Activated naive CD8-positive, alpha-beta T cell treated with anti-CD3 and anti-CD28 coated beads, Interleukin-2, amount 10 ng/mL, durations not matched to agents 7 days and 5 days (primary cell): ENCODE measurements at regions not wholly inside any gene's neighbourhood (a gene's known extent, or its start where the extent isn't known, plus 50 kb on each side); places are given as distances from the start of the nearest gene placed in this dataset.
"Not testable (repeated sequence)": the region's sequence is repeated elsewhere in the genome, so short reads cannot be mapped to it uniquely, and the experiment has no call there.

Experiments
- ATAC-seq: fragments of 150-1000 bp; cut with Tn5 transposase; one replicate; pipeline ENCODE4 v1.10.0; 2021; ENCODE audit warnings: low read depth, moderate library complexity
- POLR2A ChIA-PET: fragments of 350-600 bp; sonication (Branson Sonifier 250); formaldehyde crosslinking; loops from one replicate; lab custom pipeline; 2021; ENCODE audit warnings: antibody characterized with exemption; lab: Charles Lee
- DNase-seq: peaks from one replicate; pipeline ENCODE4 v3.0.0; 2021
- H3K27ac Mint-ChIP-seq: one replicate; pipeline ENCODE4 v1.8.0; 2022; ENCODE audit warnings: mild to moderate bottlenecking, mixed read lengths
- H3K27me3 Mint-ChIP-seq: one replicate; pipeline ENCODE4 v1.8.0; 2022; ENCODE audit warnings: mild to moderate bottlenecking, moderate library complexity, mixed read lengths
- H3K36me3 Mint-ChIP-seq: one replicate; pipeline ENCODE4 v1.8.0; 2021; ENCODE audit warnings: mild to moderate bottlenecking, mixed read lengths
- H3K4me1 Mint-ChIP-seq: one replicate; pipeline ENCODE4 v1.8.0; 2021; ENCODE audit warnings: mixed read lengths
- H3K4me3 Mint-ChIP-seq: one replicate; pipeline ENCODE4 v1.8.0; 2022; ENCODE audit warnings: mild to moderate bottlenecking, moderate library complexity, mixed read lengths
- H3K9me3 Mint-ChIP-seq: one replicate; pipeline ENCODE4 v1.8.0; 2021; ENCODE audit warnings: mixed read lengths

DNA sequence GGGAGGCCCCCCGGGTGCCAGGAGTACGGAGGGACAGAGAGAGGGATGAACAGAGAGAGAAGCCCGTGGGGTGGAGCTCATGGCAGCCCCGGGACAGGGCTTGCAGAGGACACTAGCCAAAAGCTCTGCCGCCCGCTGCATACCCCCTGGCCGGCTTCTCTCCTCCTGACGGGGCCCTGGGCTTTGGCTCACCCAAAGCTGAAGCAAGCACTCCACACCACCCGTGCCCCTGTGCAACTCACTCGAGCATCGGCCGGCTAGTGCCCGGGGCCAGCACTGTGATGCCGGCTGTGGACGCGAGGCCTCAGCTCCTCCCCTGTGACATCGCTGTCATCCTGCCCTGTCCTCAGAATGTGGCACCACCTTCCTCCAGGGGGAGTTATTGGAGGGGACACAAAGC is 429.6 kb downstream of the BRD1 start:
- Mint-ChIP-seq H3K36me3 (no peaks in the 10 kb centered on the region), H3K4me3 (no peak overlapping the region), H3K27ac (no peak overlapping the region), H3K4me1 (no peaks in the 10 kb centered on the region), H3K9me3 (peaks cover 6% of the 10 kb centered on the region), H3K27me3 (no peaks in the 10 kb centered on the region)
- POLR2A ChIA-PET, result no interaction called here
- no peak for DNase-seq
- no peak for ATAC-seq

DNA sequence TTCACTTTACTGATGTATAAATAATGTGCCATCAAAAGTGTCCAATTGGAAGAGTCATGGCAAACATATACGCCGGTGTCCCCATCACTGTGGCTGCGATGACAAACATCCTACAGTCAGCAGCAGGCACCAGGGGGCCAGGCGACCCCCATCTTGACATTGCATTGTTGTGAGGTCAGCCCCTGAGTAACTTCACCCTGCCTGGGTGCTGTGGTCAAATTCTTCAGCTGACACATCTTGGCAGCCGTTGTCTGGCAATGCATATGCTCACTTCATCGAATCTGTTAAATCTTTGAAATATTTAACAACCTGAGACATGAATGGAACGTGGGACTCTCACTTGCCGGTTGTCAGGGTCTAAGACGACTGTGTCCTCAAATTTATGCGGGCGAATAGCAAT is 430.9 kb downstream of the BRD1 start:
- no peak overlapping the region for H3K27ac Mint-ChIP-seq
- DNase-seq (no peak), ATAC-seq (no peak)
- H3K36me3 Mint-ChIP-seq, result no peaks in the 10 kb centered on the region
- POLR2A ChIA-PET, result no interaction called here
- H3K9me3 Mint-ChIP-seq, result peaks cover 7% of the 10 kb centered on the region
- H3K4me3 Mint-ChIP-seq, result no peak overlapping the region
- H3K27me3 Mint-ChIP-seq, result no peaks in the 10 kb centered on the region
- no peaks in the 10 kb centered on the region for H3K4me1 Mint-ChIP-seq

DNA sequence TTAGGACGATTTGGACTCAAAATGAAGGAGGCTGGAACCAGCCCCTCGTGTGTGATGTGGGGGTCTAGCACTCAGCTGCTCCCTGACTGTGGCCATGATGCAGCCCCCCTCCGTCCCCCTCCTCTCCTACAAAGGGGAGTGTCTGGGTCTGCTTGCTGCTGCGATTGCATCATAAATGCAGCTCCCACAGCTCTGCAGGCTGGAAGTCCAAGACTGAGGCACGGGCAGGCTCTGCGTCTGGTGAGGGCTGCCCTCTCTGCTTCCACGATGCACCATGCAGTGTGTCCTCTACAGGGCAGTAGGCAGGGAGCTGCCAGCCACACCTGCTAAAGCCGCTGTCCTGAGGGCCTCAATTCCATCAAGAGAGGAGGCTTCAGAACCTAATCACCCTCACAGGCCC is 432.1 kb downstream of the BRD1 start:
- POLR2A ChIA-PET, result no interaction called here
- no peak overlapping the region for H3K4me3 Mint-ChIP-seq

DNA sequence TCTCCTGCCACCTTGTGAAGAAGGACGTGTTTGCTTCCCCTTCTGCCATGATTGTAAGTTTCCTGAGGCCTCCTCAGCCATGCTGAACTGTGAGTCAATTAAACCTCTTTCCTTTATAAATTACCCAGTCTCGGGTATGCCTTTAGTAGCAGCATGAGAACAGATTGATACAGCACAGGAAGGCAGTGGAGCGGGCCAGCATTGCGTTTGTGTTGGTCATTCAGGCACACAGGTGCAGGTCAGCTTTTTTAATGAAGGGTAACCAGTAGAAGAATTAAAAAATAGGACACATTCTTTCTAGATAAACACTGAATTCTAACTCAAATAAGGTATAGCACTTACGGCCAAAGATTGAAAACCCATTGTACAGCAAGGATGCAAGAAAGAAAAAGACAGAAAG is 432.6 kb downstream of the BRD1 start:
- H3K36me3 Mint-ChIP-seq, POLR2A ChIA-PET, H3K9me3 Mint-ChIP-seq, H3K27me3 Mint-ChIP-seq, DNase-seq, H3K27ac Mint-ChIP-seq, ATAC-seq, H3K4me1 Mint-ChIP-seq, H3K4me3 Mint-ChIP-seq: not testable (repeated sequence)

More for the DNA sequence above, 432.1 kb downstream of the BRD1 start:
- ATAC-seq (no peak), DNase-seq (no peak)
- H3K36me3 Mint-ChIP-seq, result no peaks in the 10 kb centered on the region
- no peaks in the 10 kb centered on the region for H3K4me1 Mint-ChIP-seq
- H3K9me3 Mint-ChIP-seq, result peaks cover 7% of the 10 kb centered on the region
- H3K27ac Mint-ChIP-seq, result no peak overlapping the region
- H3K27me3 Mint-ChIP-seq, result no peaks in the 10 kb centered on the region

DNA sequence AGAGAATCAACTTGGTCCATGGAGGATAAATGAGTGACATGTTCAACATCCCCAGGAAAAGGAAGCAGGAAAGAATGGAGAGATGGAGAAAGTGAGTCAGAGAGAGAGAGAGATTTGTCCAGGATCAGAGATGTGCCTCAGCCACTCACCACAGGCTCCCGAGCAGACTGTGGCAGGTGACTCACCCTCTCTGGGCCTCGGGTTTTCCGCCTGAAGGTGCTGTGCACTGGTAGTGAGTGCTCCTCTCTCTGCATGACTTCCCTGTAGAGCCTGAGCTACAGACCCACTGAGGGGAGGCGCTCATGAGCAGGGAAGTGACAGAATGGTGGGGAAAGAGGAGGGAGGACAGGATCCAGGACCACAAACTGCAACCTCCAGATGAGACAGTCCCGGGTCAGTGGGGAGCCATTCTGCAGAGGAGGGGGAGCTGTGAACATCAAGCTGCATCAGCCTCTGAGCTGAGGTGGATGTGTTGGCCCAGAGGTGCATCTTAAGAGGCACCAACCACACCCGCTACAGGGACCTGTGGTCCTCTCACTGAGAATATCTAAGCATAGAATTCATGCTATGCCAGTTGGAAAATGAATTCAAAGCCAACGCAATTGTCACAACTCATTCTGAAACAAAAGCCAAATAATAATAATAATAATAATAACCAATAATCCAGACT is 433.4 kb downstream of the BRD1 start:
- no peak for ATAC-seq
- no peak for DNase-seq
- H3K4me1 Mint-ChIP-seq, result no peaks in the 10 kb centered on the region
- peaks cover 7% of the 10 kb centered on the region for H3K9me3 Mint-ChIP-seq
- POLR2A ChIA-PET, result no interaction called here
- H3K36me3 Mint-ChIP-seq, result no peaks in the 10 kb centered on the region
- no peaks in the 10 kb centered on the region for H3K27me3 Mint-ChIP-seq
- H3K27ac Mint-ChIP-seq, result no peak overlapping the region
- no peak overlapping the region for H3K4me3 Mint-ChIP-seq

DNA sequence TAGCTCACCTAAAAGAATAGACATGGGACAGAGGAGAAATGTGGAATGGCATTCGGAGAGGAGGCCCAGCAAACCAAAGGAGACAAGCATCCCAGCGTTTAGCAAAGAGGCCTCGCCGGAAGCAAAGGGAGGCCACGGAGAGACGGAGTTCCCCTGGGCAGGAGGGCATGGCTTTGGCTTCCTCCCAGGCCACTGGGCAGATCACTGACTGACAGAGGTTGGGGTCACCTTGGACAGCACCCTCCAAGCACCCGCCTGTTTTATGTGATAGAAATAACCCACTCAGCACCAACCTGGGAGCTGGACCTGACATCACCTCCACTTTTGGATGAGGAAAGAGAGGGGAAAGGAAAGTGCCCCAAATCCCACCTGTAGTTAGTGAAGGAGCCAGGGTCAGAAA is 434.1 kb downstream of the BRD1 start:
- ATAC-seq (no peak), DNase-seq (no peak)
- Mint-ChIP-seq H3K4me3 (no peak overlapping the region), H3K36me3 (no peaks in the 10 kb centered on the region), H3K9me3 (peaks cover 7% of the 10 kb centered on the region), H3K4me1 (no peaks in the 10 kb centered on the region), H3K27me3 (no peaks in the 10 kb centered on the region), H3K27ac (no peak overlapping the region)
- POLR2A ChIA-PET, result no interaction called here

DNA sequence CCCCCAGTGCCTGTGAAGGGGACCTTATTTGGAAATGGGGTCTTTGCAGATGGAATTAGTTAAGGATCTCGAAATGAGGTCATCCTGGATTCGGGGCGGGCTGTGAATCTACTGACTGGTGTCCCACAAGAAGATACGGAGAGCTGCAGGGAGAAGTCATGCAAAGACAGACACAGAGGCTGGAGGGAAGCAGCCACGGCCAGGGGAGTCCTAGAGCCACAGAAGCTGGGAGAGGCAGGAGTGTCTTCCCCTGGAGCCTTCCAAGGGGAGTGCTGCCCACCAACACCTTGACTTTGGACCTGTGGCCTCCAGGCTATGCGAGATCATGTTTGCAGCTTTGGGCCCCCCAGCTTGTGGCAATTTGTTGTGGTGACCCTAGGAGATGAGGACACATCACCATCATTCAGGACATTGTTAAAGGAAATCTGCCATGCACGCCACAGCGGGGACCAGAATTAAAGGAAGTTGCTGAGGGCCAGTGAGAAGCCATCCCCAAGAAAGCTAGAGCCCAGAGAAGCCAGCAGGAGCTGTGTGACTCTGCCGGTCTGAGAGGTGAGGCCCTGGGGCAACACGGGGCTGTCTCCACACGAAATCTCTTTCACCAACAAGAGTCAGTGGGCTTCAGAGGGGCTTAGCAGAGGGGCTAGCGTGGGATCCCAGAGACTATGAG is 434.7 kb downstream of the BRD1 start:
- POLR2A ChIA-PET, result no interaction called here
- peaks cover 7% of the 10 kb centered on the region for H3K9me3 Mint-ChIP-seq
- H3K36me3 Mint-ChIP-seq, result no peaks in the 10 kb centered on the region
- DNase-seq (no peak), ATAC-seq (no peak)
- no peaks in the 10 kb centered on the region for H3K27me3 Mint-ChIP-seq
- H3K4me3 Mint-ChIP-seq, result no peak overlapping the region
- H3K4me1 Mint-ChIP-seq, result no peaks in the 10 kb centered on the region
- H3K27ac Mint-ChIP-seq, result no peak overlapping the region

DNA sequence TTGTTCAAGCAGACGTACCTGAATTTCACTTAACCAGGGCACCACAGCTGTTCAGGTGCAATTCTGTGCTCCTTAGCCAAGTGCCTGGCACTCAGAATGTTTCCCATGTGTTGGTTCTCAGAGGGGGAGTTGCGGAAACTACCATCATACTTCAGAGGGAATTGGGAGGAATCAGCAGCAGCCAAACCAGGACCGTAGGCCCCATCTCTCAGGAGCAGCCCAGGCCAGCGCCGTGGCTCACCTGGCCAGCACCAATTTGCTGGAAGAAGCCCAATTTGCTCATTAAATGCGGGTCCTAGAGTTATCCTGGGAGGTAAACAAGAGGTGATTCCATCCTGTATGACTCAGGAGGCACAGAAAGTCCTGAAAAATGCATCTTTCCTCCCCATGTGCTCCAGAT is 435.4 kb downstream of the BRD1 start:
- Mint-ChIP-seq H3K4me1 (no peaks in the 10 kb centered on the region), H3K27me3 (no peaks in the 10 kb centered on the region), H3K27ac (no peak overlapping the region), H3K4me3 (no peak overlapping the region), H3K36me3 (no peaks in the 10 kb centered on the region), H3K9me3 (peaks cover 7% of the 10 kb centered on the region)
- no peak for DNase-seq
- POLR2A ChIA-PET, result no interaction called here
- no peak for ATAC-seq

DNA sequence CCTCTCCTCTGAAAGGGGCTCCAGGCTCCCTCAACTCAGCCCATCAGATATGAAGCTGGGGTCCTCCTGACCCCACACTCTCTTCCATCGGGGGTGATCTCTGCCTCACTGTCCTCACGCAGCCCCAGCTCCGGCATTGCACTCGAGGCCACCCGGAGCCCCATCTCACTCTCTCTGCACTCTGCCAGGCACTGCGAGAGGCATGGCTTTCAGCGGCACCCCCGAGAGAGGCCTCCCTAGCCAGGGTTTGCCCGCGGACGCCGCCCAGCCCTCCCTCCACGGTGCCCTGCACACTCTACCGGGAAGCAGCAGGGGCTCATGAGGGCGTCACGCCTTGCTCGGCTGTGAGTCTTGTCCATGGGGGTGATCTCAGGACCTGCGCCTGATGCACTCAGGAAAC is 436.2 kb downstream of the BRD1 start:
- POLR2A ChIA-PET, result no interaction called here
- Mint-ChIP-seq H3K4me1 (no peaks in the 10 kb centered on the region), H3K27me3 (no peaks in the 10 kb centered on the region), H3K27ac (no peak overlapping the region), H3K9me3 (peaks cover 7% of the 10 kb centered on the region), H3K4me3 (no peak overlapping the region), H3K36me3 (no peaks in the 10 kb centered on the region)
- DNase-seq (no peak), ATAC-seq (no peak)

DNA sequence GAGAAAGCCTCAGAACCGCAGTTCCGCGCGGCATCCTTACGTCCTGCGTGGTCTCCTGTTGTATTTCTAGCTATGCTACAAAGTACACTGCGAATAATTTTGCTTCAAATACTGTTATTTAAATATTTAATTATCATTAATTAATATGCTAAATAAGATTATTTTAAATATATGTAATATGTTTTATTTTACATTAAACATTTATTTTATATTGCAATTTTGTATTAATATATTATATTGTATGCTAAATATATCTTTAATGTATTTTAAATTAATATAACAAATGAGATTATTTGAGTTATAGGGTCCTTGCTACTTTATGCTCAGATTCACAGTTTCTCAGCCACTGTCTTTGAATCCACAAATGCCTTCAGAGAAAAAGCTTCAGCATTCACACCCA is 436.7 kb downstream of the BRD1 start:
- no peaks in the 10 kb centered on the region for H3K4me1 Mint-ChIP-seq
- DNase-seq (no peak), ATAC-seq (no peak)
- H3K36me3 Mint-ChIP-seq, result no peaks in the 10 kb centered on the region
- no peaks in the 10 kb centered on the region for H3K27me3 Mint-ChIP-seq
- peaks cover 7% of the 10 kb centered on the region for H3K9me3 Mint-ChIP-seq
- no peak overlapping the region for H3K4me3 Mint-ChIP-seq
- no peak overlapping the region for H3K27ac Mint-ChIP-seq
- POLR2A ChIA-PET, result no interaction called here

DNA sequence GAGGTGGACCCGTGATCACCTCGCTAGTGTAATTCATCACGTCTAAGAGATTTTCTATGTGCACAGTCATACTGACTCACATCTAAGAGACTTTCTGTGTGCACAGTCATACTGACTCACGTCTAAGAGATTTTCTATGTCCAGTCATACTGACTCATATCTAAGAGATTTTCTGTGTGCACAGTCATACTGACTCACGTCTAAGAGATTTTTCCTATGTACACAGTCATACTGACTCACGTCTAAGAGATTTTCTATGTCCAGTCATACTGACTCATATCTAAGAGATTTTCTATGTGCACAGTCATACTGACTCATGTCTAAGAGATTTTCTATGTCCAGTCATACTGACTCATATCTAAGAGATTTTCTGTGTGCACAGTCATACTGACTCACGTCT is 443.8 kb downstream of the BRD1 start:
- ATAC-seq, H3K4me3 Mint-ChIP-seq, H3K27ac Mint-ChIP-seq, H3K9me3 Mint-ChIP-seq, H3K4me1 Mint-ChIP-seq, DNase-seq, H3K36me3 Mint-ChIP-seq, POLR2A ChIA-PET, H3K27me3 Mint-ChIP-seq: not testable (repeated sequence)

DNA sequence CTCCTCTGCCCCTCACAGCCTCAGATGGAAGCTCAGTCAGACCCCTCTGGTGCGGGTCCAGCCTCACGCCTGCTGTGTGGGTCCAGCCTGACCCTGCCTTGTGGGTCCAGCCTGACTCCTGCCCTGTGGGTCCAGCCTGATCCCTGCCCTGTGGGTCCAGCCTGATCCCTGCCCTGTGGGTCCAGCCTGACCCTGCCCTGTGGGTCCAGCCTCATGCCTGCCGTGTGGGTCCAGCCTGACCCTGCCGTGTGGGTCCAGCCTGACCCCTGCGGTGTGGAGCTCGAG is 445.3 kb downstream of the BRD1 start:
- no peak for ATAC-seq
- Mint-ChIP-seq H3K9me3 (no peaks in the 10 kb centered on the region), H3K36me3 (no peaks in the 10 kb centered on the region), H3K4me3 (no peak overlapping the region), H3K27me3 (no peaks in the 10 kb centered on the region), H3K4me1 (no peaks in the 10 kb centered on the region), H3K27ac (no peak overlapping the region)
- no peak for DNase-seq
- POLR2A ChIA-PET, result no interaction called here

DNA sequence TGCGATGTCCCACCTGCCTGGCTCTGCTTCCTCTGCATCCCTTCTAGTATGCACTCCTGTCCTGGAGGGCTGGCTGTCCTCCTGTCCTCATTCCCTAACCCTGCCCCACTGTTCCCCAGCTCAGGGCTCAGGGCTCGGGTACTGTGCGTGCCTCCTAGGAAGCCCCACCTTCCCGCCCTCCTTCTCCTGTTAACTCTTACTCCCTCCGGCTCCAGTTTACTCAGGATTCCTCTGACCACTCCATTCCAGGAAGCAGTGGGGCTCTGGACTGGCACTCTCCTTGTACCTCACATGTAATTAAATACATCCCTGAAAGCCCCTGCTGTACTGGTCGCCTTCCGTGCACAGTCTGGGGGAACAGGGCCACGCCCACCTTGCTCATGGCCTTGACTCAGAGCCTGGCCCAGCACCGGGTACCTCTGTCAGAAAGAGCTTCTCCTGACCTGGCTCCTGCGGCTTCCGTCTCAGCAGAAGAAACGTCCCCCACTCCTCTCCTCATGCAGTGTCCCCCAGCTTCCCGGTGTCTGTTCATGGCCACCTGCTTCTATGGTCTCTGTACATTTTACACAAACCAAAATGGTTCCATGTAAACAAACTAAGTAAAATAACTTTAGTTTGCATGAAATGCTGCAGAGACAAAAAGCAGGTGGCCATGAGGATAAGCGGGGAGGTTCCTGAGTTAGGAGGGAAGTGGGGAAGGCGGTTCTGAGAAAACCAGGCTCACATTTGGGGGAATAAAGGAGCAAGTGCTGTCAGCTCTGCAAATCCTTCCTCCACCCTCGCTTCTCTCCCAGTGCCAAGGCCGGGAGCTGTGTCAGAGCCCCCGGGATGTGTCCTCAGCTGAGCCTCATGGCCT is 445.9 kb downstream of the BRD1 start:
- no peaks in the 10 kb centered on the region for H3K9me3 Mint-ChIP-seq
- POLR2A ChIA-PET, result no interaction called here
- no peak for DNase-seq
- no peaks in the 10 kb centered on the region for H3K27me3 Mint-ChIP-seq
- H3K4me3 Mint-ChIP-seq, result no peak overlapping the region
- H3K27ac Mint-ChIP-seq, result no peak overlapping the region
- ATAC-seq, result no peak
- no peaks in the 10 kb centered on the region for H3K4me1 Mint-ChIP-seq
- H3K36me3 Mint-ChIP-seq, result no peaks in the 10 kb centered on the region

DNA sequence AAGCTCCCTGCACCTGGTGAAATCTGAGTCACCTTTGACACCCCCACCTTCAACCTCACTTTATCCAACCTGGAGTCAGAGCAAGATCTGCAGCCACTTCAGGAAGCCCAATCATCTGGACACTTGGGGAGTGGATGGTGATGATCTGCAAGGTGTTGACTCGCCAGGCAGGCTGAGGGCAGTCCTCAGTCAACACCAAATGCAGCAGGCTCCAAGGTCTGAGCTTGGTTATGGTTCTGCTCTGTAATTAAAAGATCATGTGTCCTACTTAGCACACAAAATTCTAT is 446.9 kb downstream of the BRD1 start:
- no peaks in the 10 kb centered on the region for H3K4me1 Mint-ChIP-seq
- POLR2A ChIA-PET, result no interaction called here
- H3K27ac Mint-ChIP-seq, result no peak overlapping the region
- no peaks in the 10 kb centered on the region for H3K36me3 Mint-ChIP-seq
- H3K4me3 Mint-ChIP-seq, result no peak overlapping the region
- no peaks in the 10 kb centered on the region for H3K9me3 Mint-ChIP-seq
- DNase-seq (no peak), ATAC-seq (no peak)
- no peaks in the 10 kb centered on the region for H3K27me3 Mint-ChIP-seq
